Lower lobe of right lung (tissue), 2 donors: ENCODE measurements at regions not wholly inside any gene's neighbourhood (a gene's known extent, or its start where the extent isn't known, plus 50 kb on each side); places are given as distances from the start of the nearest gene placed in this dataset.

Experiments used
- ATAC-seq, 2 donors: fragments of 200-7000 bp; cut with Tn5 transposase; one replicate each; pipeline ENCODE4 v1.9.1; 2020 to 2022; ENCODE audit warnings: mild to moderate bottlenecking in 2 of 2, moderate library complexity in 2 of 2
- DNase-seq: peaks from one replicate; pipeline ENCODE4 v3.0.0-alpha.2; 2020
- H3K27ac ChIP-seq: fragments of 200-600 bp; one replicate; pipeline ENCODE4 v1.8.0; 2022
- H3K27me3 ChIP-seq: fragments of 200-600 bp; one replicate; pipeline ENCODE4 v1.8.0; 2022; ENCODE audit warnings: low read depth
- H3K36me3 ChIP-seq: fragments of 200-600 bp; one replicate; pipeline ENCODE4 v1.8.0; 2022; ENCODE audit warnings: mild to moderate bottlenecking
- H3K4me1 ChIP-seq: fragments of 200-600 bp; one replicate; pipeline ENCODE4 v1.8.0; 2022
- H3K4me3 ChIP-seq: fragments of 200-600 bp; one replicate; pipeline ENCODE4 v1.8.0; 2022; ENCODE audit warnings: mild to moderate bottlenecking
- H3K9me3 ChIP-seq: fragments of 200-600 bp; one replicate; pipeline ENCODE4 v1.8.0; 2022
- CTCF ChIP-seq: fragments of 200-600 bp; IDR thresholded peaks from one replicate; pipeline ENCODE4 v1.8.0; 2022; ENCODE audit warnings: antibody characterized with exemption, mild to moderate bottlenecking
- intact Hi-C: fragments of 100-400 bp; cut with DNase I; formaldehyde crosslinking; loops from one replicate; pipeline ENCODE4 v1.11.0; 2022
- donor health status: DM: no; HTN: yes; CAD: no; lungs with severe emphysema.

GRCh38 chr22:27501191-27501936 lies 300.2 kb downstream of the MN1 start:
- Histone ChIP-seq H3K27me3 (no peaks in the 10 kb centered on the region), H3K4me3 (no peak overlapping the region), H3K4me1 (no peaks in the 10 kb centered on the region), H3K36me3 (no peaks in the 10 kb centered on the region), H3K9me3 (no peaks in the 10 kb centered on the region), H3K27ac (no peak overlapping the region)
- DNase-seq (no peak), ATAC-seq (no peak)
- intact Hi-C loops: no loop called here
- TF ChIP-seq CTCF: no peak

GRCh38 chr22:27502327-27502726 lies 299.2 kb downstream of the MN1 start:
- Histone ChIP-seq H3K4me1 (no peaks in the 10 kb centered on the region), H3K27ac (no peak overlapping the region), H3K36me3 (no peaks in the 10 kb centered on the region), H3K9me3 (no peaks in the 10 kb centered on the region), H3K27me3 (no peaks in the 10 kb centered on the region), H3K4me3 (no peak overlapping the region)
- intact Hi-C loops: no loop called here
- no peak for TF ChIP-seq CTCF
- DNase-seq (no peak), ATAC-seq (no peak)

- intact Hi-C loops: no loop called here
- no peak for TF ChIP-seq CTCF
- Histone ChIP-seq H3K27ac (no peak overlapping the region), H3K36me3 (no peaks in the 10 kb centered on the region), H3K4me3 (no peak overlapping the region), H3K27me3 (no peaks in the 10 kb centered on the region), H3K9me3 (no peaks in the 10 kb centered on the region), H3K4me1 (no peaks in the 10 kb centered on the region)
- ATAC-seq: no peak
- no peak for DNase-seq
These were observed 296.9 kb downstream of the MN1 start for GRCh38 chr22:27504360-27505253.

GRCh38 chr22:27507111-27507611 lies 294.4 kb downstream of the MN1 start:
- H3K36me3 ChIP-seq: no peaks in the 10 kb centered on the region
- no peak for TF ChIP-seq CTCF
- H3K4me3 ChIP-seq: no peak overlapping the region
- no peak for ATAC-seq
- peaks cover 4% of the 10 kb centered on the region for H3K4me1 ChIP-seq
- intact Hi-C loops: no loop called here
- no peak for DNase-seq
- no peak overlapping the region for H3K27ac ChIP-seq
- H3K27me3 ChIP-seq: no peaks in the 10 kb centered on the region
- H3K9me3 ChIP-seq: no peaks in the 10 kb centered on the region

- no peak for DNase-seq
- intact Hi-C loops: no loop called here
- no peaks in the 10 kb centered on the region for H3K27me3 ChIP-seq
- ATAC-seq: no peak
- H3K36me3 ChIP-seq: no peaks in the 10 kb centered on the region
- no peak overlapping the region for H3K27ac ChIP-seq
- peaks cover 13% of the 10 kb centered on the region for H3K4me1 ChIP-seq
- TF ChIP-seq CTCF: no peak
- H3K9me3 ChIP-seq: no peaks in the 10 kb centered on the region
- H3K4me3 ChIP-seq: no peak overlapping the region
These were observed 293.5 kb downstream of the MN1 start for GRCh38 chr22:27507935-27508526.
